GM18498 (cell line): ENCODE measurements at regions not wholly inside any gene's neighbourhood (a gene's known extent, or its start where the extent isn't known, plus 50 kb on each side); places are given as distances from the start of the nearest gene placed in this dataset.
"Not testable (repeated sequence)": the region's sequence is repeated elsewhere in the genome, so short reads cannot be mapped to it uniquely, and the experiment has no call there.

ENCODE experiments used
- ATAC-seq: cut with Tn5 transposase; IDR thresholded peaks from one replicate; pipeline ENCODE4 v1.9.1; 2021; ENCODE audit warnings: mild to moderate bottlenecking, moderate library complexity; ENCODE audit not compliant: unreplicated experiment

DNA sequence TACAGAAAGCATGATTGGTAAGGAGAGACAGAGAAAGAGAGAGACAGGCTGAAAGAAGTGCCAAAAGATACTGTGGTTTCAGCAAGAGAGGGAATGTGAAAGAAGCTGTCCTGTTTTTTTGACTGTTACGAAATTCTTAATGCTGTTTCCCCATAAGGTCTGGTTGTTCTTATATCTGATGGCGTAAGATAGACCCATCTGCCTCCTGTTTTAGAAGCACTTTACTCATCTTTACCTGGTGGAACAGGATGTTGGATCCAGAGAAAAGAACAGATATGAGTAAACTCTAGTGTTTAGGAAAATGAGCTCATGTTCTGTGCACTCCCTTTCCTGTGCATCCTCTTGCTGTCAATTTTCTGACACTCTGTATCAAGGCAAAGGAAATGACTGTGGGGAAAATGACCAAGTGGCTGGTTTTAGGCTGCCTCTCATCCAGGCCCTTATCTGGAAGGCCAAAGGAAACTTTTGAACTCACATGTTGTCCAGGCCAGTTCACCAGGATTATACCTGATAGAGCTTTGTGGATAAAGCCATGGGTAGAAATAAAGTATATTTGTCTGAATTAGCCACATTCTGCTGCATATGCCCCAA is 311.7 kb upstream of the HTR2C start:
- no peak for ATAC-seq

DNA sequence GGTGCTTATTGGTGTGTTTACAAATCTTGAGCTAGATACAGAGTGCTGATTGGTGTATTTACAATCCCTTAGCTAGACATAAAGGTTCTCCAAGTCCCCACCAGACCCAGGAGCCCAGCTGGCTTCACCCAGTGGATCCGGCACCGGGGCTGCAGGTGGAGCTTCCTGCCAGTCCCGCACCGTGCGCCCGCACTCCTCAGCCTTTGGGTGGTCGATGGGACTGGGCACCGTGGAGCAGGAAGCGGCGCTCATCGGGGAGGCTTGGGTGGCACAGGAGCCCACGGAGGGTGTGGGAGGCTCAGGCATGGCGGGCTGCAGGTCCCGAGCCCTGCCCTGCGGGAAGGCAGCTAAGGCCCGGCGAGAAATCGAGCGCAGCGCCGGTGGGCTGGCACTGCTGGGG is 313.5 kb upstream of the HTR2C start:
- not testable (repeated sequence) for ATAC-seq

DNA sequence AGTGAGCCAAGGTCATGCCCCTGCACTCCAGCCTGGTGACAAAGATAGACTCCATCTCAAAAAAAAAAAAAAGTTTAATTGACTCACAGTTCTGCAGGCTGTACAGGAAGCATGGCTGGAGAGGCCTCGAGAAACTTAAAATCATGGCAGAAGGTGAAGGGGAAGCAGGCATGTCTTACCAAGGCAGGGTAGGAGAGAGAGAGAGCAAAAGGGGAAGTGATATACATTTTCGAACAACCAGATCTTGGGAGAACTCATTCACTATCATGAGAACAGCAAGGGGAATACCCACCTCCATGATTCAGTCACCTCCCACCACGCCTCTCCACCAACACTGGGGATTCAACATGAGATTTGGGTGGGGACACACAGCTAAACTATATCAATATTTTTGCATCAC is 315.2 kb upstream of the HTR2C start:
- ATAC-seq, result no peak

DNA sequence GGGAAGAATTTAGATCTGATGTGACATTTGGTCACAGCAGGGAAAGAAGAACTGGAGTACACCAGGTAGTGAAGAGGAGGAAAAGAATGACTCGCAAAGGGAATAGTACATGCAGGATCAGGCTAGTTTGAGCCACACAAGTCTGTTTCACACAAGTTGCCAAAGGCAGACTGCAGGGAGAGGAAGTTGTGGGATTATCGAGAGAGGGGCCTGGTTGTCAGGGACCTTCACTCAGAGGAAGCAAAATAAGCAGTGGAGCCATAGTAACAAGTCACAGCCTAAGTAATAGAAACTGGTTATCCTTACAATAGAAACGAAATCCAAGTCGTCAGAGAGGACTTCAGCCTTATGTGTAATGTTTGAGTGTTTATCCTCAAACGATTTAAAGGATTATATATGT is 316.7 kb upstream of the HTR2C start:
- ATAC-seq, result no peak

DNA sequence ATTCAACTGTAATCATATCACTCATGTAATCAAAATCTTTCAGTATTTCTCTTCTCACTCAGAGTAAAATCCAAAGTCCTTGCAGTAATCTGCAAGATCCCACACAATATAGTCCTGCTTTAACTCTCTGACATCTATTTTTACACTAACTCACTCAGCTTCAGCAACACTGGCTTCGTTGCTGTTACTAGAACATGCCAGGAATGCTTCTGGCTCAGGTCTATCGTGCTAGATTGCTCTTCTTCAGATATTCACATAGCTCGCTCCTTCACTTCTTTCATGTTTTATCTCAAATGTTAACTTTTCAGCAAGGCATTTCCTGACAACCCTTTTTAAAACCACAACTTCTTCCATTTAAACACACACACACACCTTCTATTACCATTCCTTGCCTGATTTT is 331.7 kb upstream of the HTR2C start:
- ATAC-seq, result no peak

DNA sequence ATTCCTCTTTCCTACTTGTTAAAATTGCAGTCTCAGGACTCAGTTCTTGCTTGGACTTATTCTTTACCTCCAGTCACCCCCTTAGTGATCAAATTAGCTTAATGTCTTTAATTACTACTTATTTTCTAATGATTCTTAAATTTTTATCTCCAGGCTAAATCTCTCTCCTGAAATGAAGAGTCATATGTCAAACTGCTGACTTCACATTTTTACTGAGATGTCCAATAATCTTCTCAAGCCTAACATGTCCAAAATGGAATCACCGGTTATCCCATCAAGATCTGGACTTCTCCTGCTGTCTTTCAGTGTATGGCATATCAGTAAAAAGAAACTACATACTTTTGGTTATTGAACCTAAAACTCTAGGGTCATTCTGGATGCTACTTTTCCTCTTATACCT is 332.3 kb upstream of the HTR2C start:
- no peak for ATAC-seq

DNA sequence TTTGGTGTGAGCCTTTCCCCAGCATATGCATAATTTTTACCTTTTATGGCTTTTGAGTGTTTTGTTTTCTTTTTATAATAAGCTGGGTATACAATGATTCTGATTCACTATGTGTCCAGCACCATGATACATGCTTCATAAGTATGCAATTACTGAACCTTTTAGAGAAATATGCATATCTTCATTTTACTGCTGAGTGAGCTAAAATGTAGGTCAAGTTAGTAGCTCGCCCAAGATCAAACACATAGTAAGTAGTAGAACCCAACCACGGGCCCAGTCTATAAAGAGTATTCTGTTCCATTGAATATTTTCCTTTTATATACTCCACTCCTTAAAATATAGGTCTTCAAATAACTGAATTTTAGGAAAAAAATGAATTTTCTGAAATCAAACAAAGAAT is 362.4 kb upstream of the HTR2C start:
- ATAC-seq, result no peak

DNA sequence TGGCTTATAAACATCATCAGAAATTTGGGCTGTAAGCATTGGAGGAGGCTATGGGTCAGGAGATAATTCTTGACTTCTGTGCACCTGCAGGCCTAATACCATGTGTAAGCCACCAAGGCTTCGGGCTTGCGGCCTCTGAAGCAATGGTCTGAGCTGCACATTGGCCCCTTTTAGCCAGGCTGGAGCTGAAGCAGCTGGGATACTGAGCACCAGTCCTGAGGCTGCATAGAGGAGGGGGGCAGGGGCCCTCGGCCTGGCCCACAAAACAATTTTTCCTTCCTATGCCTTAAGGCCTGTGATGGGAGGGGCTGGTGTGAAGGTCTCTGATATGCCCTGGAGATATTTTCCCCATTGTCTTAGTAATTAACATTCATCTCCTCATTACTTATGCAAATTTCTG is 373.0 kb upstream of the HTR2C start:
- no peak for ATAC-seq

DNA sequence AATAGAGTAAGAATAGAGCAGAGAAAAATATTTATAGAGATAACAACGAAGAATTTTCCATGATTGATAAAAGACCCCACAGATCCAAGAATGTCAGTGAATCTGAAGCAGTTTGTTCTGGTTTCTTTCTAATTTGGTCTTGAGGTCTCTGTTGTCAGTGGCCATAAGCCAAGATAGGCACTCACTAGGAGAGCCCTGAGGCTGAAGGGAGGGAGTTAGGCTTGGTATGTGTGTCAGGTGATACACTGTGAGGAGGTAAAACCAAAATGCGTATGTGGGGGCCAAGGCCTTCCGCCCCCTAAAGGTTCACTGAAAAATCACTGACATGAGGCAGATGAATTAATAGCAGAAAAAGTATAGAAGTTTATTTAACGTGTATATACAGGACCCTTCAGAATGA is 382.3 kb upstream of the HTR2C start:
- ATAC-seq, result no peak

DNA sequence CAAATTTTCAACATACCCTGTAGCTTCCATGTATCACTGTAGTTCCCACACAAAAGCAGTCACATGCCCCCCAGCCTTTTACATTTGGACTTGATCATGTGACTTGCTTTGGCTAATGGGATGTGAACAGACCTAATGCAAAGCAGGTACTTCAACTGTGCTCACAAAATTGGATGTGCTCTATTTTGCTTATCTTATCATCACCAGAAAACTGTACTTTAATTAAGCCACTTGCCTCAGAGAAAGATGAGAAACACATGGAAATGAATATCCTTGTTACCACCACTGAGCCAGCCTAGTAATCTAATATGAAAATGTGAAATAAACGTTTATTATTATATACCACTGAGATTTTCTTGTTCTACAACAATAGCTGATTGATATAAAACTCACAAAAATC is 402.7 kb upstream of the HTR2C start:
- no peak for ATAC-seq

DNA sequence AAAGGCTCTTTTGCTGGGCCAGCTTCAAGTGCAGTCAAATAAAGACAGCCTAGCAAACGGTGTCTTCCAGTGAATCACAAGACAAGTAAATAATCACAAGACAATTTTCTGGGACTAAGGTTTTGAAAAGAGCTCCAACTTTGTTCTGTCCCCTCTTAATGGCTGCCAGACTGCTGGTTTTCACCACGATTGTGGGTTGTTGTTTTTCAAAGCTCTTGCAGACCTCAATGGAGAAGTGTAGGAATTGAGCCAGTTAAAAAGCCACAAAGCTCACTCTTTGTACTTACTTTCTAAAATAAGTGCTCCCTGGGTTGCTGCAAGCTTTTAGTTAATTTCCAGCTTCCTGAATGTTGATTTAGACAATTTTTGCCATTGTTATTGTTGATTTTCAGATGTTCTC is 405.8 kb upstream of the HTR2C start:
- no peak for ATAC-seq

DNA sequence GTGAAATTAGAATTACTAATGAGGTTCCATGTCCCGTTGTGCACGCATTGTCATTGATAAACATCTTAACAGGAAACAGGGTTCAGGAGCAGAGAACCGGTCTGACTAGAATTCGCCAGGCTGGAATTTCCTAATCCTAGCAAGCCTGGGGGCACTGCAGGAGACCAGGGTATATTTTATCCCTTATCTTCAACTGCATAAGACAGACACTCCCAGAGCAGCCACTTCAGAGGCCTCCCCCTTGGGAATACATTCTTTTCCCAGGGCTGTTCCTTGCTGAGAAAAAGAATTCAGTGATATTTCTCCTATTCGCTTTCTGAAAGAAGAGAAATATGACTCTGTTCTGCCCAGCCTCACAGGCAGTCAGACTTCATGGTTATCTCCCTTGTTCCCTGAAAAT is 416.6 kb upstream of the HTR2C start:
- not testable (repeated sequence) for ATAC-seq

DNA sequence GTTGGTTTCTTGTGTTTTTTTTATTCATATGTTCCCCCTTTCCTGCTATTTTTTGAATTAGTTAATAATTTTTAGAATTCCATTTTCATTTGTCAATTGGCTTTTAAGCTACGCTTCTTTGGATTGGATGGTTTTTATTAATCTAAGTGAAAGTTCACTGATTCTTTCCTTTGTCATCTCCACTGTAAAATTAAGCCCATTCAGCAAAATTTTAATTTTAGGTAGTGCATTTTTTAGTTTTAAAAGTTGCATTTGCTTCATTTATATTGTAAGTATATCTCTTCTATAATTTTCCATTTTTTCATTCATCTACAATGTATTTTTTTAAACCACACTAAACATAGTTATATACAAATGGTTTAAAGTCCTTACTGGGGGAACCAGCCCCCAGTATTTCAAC is 417.3 kb upstream of the HTR2C start:
- no peak for ATAC-seq

DNA sequence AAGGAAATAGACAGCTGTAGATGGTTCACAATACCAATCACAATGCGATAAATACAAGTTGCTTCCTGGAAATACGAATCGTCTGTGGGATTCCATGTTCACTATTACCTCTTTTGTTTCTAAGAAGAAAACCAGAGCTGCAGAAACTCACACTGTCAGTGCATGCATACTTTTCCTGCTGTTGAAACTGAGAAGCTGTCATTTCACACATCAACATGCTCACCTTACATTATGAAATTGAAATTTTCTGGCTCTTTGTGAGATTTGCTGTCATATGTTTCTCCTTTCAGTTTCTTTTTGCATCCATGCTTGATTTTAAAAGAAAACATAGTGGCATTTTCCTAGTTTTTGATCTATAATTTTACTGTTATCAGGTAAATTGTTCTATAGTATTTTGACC is 418.3 kb upstream of the HTR2C start:
- no peak for ATAC-seq

DNA sequence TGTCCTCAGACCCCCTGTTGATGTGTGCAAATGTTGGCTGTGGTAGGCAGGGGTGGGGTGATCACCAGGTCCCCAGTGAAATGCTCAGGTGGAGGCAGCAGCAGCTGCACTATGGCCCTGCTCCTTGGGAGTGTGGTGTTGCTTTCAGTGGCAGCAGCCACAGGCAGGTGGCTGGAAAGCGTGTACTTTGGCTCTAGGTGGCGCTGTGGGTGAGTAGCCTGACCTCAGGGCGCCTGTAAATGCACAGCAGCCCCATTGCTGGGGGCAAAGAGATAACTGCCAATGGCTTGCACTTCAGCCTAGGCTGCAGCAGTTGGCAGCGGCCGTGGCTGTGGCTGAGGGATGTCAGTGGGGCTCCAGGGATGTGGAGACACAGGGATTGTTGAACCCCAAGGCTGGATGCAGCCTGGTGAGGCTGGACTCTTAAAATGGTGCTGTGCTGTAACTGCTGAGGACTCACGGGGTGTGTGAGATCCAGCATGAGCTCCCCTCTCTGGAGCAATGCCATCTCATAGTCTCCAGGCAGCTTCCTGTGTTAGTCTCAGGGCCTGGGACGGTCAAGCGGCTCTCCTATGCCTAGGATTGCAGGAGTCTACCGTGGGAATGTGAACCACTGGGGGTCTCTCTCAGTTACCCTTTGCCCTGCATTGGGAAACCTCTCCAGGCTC is 421.7 kb upstream of the HTR2C start:
- no peak for ATAC-seq

DNA sequence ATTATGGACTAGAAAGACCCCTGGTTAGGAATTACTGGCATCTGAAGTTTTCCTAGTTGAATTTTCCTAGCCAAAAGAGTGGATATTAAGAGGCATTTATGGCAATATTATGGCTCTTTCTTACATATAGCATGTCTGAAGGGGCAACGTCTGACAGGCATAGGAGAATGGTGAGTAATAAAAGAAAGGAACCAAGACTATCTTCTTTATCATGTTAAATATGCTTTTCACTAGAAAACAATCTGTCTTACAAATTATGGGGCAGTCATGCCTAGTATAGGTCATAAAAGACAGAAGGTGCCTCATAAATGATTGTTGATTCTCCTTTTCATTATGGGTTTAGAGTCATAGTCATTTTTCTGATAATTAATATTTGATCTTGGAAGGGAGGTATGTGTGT is 431.1 kb upstream of the HTR2C start:
- no peak for ATAC-seq

DNA sequence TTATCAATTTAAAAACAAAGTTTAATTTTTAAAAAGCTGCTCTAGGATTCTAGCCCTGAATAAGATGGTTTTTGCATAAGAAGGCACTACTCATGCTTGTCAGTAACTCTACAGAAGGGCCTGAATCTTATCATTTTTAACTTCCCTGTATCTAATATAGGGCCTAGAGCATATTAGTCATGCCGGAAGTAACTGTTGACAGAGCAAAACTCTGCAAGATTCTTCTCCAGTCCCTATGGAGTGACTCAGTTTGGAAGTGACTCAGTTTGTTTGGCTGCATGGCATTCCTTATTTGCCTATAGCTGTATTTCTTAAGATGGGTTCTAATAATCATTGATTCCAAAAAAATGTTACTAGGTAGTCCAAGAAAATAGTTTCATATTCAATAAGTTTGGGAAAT is 431.8 kb upstream of the HTR2C start:
- no peak for ATAC-seq

DNA sequence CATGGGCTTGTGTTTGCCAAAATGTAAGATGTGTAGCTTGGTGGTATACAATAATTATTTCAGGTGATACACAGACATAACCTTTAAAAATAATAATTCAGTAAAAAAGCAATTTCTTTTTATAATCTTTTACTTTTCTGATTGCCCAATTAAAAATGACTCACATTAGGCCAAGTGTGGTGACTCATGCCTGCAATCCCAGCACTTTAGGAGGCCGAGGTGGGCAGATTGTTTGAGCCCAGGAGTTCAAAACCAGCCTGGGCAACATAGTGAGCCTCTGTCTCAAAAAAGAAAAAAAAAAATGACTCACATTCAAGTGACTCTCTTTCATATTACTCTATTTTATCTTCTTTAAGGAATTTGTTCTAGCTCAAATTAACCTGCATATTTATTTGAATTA is 449.4 kb upstream of the HTR2C start:
- no peak for ATAC-seq

DNA sequence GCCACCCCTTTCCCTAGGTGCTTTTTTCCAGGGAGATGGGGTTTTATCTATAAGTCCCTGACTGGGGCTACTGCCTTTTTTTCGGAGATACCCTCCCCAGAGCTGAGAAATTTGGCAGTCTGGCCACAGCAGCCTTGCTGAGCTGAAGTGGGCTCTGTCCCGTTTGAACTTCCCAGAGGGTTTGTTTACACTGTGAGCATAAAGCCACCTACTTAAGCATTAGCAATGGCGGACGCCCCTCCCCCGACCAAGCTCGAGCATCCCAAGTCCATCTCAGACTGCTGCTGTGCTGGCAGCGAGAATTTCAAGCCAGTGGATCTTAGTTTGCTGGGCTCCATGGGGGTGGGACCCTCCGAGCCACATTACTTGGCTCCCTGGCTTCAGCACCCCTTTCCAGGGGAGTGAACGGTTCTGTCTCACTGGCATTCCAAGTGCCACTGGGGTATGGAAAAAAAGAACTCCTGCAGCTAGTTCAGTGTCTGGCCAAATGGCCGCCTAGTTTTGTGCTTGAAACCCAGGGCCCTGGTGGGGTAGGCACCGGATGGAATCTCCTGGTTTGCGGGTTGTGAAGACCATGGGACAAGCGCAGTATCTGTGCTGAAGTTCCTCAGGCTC is 456.4 kb upstream of the HTR2C start:
- no peak for ATAC-seq

DNA sequence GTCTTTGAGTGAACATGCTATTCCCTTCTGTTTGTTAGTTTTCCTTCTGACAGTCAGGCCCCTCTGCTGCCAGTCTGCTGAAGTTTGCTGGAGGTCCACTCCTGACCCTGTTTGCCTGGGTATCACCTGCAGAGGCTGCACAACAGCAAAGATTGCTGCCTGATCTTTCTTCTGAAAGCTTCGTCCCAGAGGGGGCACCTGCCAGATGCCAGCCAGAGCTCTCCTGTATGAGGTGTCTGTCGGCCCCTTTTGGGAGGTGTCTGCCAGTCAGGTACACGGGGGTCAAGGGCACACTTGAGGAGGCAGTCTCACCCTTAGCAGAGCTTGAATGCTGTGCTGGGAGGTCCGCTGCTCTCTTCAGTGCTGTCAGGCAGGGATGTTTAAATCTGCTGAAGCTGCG is 456.9 kb upstream of the HTR2C start:
- ATAC-seq, result no peak

DNA sequence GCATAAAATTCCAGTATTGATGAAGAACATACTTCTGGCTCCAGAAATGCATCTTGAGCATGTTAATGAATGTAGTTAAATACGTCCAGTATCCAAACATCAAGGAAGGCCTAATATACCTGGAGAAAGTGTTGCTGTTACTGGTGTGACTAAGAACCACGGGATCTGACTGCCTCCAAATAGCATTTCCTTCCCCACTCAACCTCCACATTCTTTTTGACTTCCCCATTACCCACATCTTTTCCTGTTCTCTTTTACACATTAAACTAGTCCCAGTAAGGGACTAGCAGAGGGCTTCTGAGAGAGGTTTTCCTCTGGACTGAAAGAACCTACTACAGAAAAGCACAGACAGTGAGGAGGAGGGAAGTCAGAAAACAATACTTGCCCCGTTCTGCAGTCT is 482.8 kb upstream of the HTR2C start:
- ATAC-seq, result no peak

DNA sequence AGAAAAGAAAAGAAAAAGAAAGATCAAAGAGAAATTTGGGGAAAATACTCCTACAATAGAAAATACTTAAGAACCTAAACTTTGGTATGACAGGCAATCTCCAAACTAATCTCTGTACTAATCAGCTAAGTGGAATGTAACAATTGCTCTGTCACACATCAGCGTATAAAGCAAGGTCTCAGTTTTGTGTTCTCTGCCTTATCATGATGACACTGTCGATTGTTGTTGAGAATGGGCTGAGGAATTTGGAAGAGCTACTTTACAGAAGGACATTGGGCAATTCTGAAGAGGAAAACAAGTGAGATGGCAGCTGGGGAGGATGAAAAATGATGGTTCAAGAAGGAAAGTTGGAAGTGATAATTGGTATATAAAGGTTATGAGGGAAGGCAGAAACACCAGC is 486.0 kb upstream of the HTR2C start:
- ATAC-seq, result no peak

DNA sequence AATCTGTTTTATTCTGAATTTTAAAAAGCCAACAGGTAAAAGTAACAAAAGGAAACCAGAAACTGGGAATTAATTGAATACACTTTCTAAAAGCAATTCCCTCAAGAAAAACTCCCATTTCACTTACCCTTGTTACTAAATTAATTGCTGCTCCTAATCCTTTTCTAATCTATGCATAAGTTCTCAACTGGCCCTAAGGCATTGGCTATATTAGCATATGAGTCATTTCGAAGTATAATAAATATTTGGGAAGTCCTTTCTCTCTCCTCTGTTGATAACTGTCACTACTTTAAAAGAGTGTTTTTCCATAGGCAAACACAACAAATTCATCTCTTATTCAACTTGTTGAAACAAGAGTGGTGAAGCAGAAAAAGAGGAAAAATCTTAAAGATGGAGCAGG is 486.5 kb upstream of the HTR2C start:
- ATAC-seq, result no peak
